Sigmoid colon (tissue), 6 donors: ENCODE measurements at regions not wholly inside any gene's neighbourhood (a gene's known extent, or its start where the extent isn't known, plus 50 kb on each side); places are given as distances from the start of the nearest gene placed in this dataset.

Experiments
- DNase-seq: peaks from one replicate; pipeline ENCODE4 v3.0.0-alpha.2; 2019
- H3K27ac ChIP-seq, 4 donors: fragments of 200-600 bp; sonication (generic); one replicate each; pipeline ENCODE4 v1.5.1; 2016 to 2019; ENCODE audit warnings: mild to moderate bottlenecking in 1 of 4
- H3K27me3 ChIP-seq, 3 donors: fragments of 200-600 bp; sonication (generic); one replicate each; pipeline ENCODE4 v1.5.1; 2019; ENCODE audit warnings: mild to moderate bottlenecking in 1 of 3
- H3K36me3 ChIP-seq, 4 donors: fragments of 200-600 bp; sonication (generic); one replicate each; pipeline ENCODE4 v1.5.1; 2016 to 2019
- H3K4me1 ChIP-seq, 4 donors: fragments of 200-600 bp; sonication (generic); one replicate each; pipeline ENCODE4 v1.5.1; 2017 to 2019
- H3K4me3 ChIP-seq, 4 donors: fragments of 200-600 bp; sonication (generic); one replicate each; pipeline ENCODE4 v1.5.1; 2017 to 2019; ENCODE audit warnings: mild to moderate bottlenecking in 2 of 4, moderate library complexity in 1 of 4
- H3K9me3 ChIP-seq, 4 donors: fragments of 200-600 bp in 3 of 4; sonication (generic) in 3 of 4; one replicate each; pipeline versions ENCODE4 v1.5.1 to v1.6.1; 2013 to 2019
- CTCF ChIP-seq, 4 experiments: fragments of 450-650 bp in 3 of 4; fragments of 200-600 bp in 1 of 4; IDR thresholded peaks; one replicate each; pipeline ENCODE4 v1.5.1; 2016 to 2019; ENCODE audit warnings: antibody characterized with exemption in 4 of 4, mild to moderate bottlenecking in 3 of 4, moderate library complexity in 2 of 4
- EP300 ChIP-seq, 4 donors: sonication (generic); formaldehyde crosslinking; IDR thresholded peaks; one replicate each; pipeline ENCODE4 v1.6.1; 2017; ENCODE audit warnings: antibody characterized with exemption in 4 of 4
- POLR2A ChIP-seq, 2 donors: fragments of 450-650 bp; IDR thresholded peaks; one replicate each; pipeline ENCODE4 v1.6.1; 2016; ENCODE audit warnings: antibody characterized with exemption in 2 of 2, mild to moderate bottlenecking in 2 of 2, moderate library complexity in 2 of 2
- POLR2AphosphoS5 ChIP-seq, 4 donors: sonication (generic); formaldehyde crosslinking; IDR thresholded peaks; one replicate each; pipeline ENCODE4 v1.6.1; 2017; ENCODE audit warnings: antibody characterized with exemption in 4 of 4
- WGBS, 2 donors: extraction: QIAGEN DNeasy Blood & Tissue Kit; methylation state at CpG; one replicate each; pipeline ENCODE4 v1.1.7; 2013; 5-methylcytosine and 5-hydroxymethylcytosine counted together
- intact Hi-C: fragments of 100-400 bp; cut with DNase I; formaldehyde crosslinking; loops from one replicate; pipeline ENCODE4 v1.15.1; 2023
- small RNA-seq, 3 donors: library from RNA; depleted of rRNA; stranded (forward); fragments of <200 nt; gene quantifications; one replicate each; pipeline ENCODE3, GENCODE V24; 2016
- donor health status: healthy with polysubstance abuse.
- donor health status: healthy.

- intact Hi-C loops, result no loop called here
- no peak for DNase-seq
- no peak overlapping the region for H3K4me3 ChIP-seq
- no peak overlapping the region for H3K27ac ChIP-seq
- no peaks in the 10 kb centered on the region for H3K4me1 ChIP-seq
- no peak for TF ChIP-seq EP300 (IDR thresholded peaks at IDR 0.05)
- TF ChIP-seq CTCF (IDR thresholded peaks at IDR 0.05), result no peak
- TF ChIP-seq POLR2AphosphoS5 (IDR thresholded peaks at IDR 0.05), result no peak
- no peak for TF ChIP-seq POLR2A (IDR thresholded peaks at IDR 0.05)
- H3K9me3 ChIP-seq, result no peaks in the 10 kb centered on the region
- WGBS, 2 donors, result 51 to 70% methylated on average over 5 of the region's 5 CpGs
- H3K27me3 ChIP-seq, result no peaks in the 10 kb centered on the region
- H3K36me3 ChIP-seq, result no peaks in the 10 kb centered on the region
Measured at GRCh38 chr14:21729703-21730233, 56.1 kb upstream of the OR4E1 start.

GRCh38 chr14:21725250-21725649 is 51.6 kb upstream of the OR4E1 start:
- 79 to 85% methylated on average over 2 of the region's 2 CpGs for WGBS, 2 donors
- no peaks in the 10 kb centered on the region for H3K36me3 ChIP-seq
- no peak overlapping the region for H3K4me3 ChIP-seq
- intact Hi-C loops, result no loop called here
- DNase-seq, result no peak
- H3K4me1 ChIP-seq, result no peaks in the 10 kb centered on the region
- no peaks in the 10 kb centered on the region for H3K9me3 ChIP-seq
- TF ChIP-seq CTCF (IDR thresholded peaks at IDR 0.05) (no peak), EP300 (IDR thresholded peaks at IDR 0.05) (no peak), POLR2A (IDR thresholded peaks at IDR 0.05) (no peak), POLR2AphosphoS5 (IDR thresholded peaks at IDR 0.05) (no peak)
- no peak overlapping the region for H3K27ac ChIP-seq
- H3K27me3 ChIP-seq, result no peaks in the 10 kb centered on the region

- H3K4me1 ChIP-seq, result no peaks in the 10 kb centered on the region
- intact Hi-C loops, result no loop called here
- H3K27me3 ChIP-seq, result no peaks in the 10 kb centered on the region
- WGBS, 2 donors, result 58 to 79% methylated on average over 8 of the region's 8 CpGs
- H3K27ac ChIP-seq, result no peak overlapping the region
- DNase-seq, result no peak
- no peak for TF ChIP-seq POLR2A (IDR thresholded peaks at IDR 0.05)
- no peak for TF ChIP-seq EP300 (IDR thresholded peaks at IDR 0.05)
- no peak for TF ChIP-seq POLR2AphosphoS5 (IDR thresholded peaks at IDR 0.05)
- no peak for TF ChIP-seq CTCF (IDR thresholded peaks at IDR 0.05)
- H3K36me3 ChIP-seq, result no peaks in the 10 kb centered on the region
- no peak overlapping the region for H3K4me3 ChIP-seq
- H3K9me3 ChIP-seq, result no peaks in the 10 kb centered on the region
Measured at GRCh38 chr14:21724090-21724973, 50.7 kb upstream of the OR4E1 start.

- no peak for TF ChIP-seq CTCF (IDR thresholded peaks at IDR 0.05)
- DNase-seq, result no peak
- H3K4me1 ChIP-seq, result no peaks in the 10 kb centered on the region
- no peaks in the 10 kb centered on the region for H3K9me3 ChIP-seq
- WGBS, 2 donors, result 69 to 85% methylated on average over 14 of the region's 14 CpGs
- H3K36me3 ChIP-seq, result no peaks in the 10 kb centered on the region
- intact Hi-C loops, result no loop called here
- H3K27ac ChIP-seq, result no peak overlapping the region
- no peak overlapping the region for H3K4me3 ChIP-seq
- H3K27me3 ChIP-seq, result no peaks in the 10 kb centered on the region
Measured at GRCh38 chr14:21723431-21724045, 49.9 kb upstream of the OR4E1 start.

Small RNA genes in the stretch of these regions (small RNA-seq; reads per million reads assigned to genes)
- gene AC245505.1 (0 reads per million in 3 donors), gene TRAJ30 (0 reads per million in 3 donors), gene TRAJ31 (0 reads per million in 3 donors), gene TRAJ32 (0 reads per million in 3 donors), gene TRAJ33 (0 reads per million in 3 donors), gene TRAJ34 (0 reads per million in 3 donors), gene TRAJ35 (0 reads per million in 3 donors), gene TRAJ36 (0 reads per million in 3 donors), gene TRAJ37 (0 reads per million in 3 donors), gene TRAJ38 (0 reads per million in 3 donors), gene TRAJ39 (0 reads per million in 3 donors), gene TRAJ40 (0 reads per million in 3 donors), gene TRAJ41 (0 reads per million in 3 donors), gene TRAJ42 (0 reads per million in 3 donors), gene TRAJ43 (0 reads per million in 3 donors), gene TRAJ44 (0 reads per million in 3 donors), gene TRAJ45 (0 reads per million in 3 donors), gene TRAJ46 (0 reads per million in 3 donors), gene TRAJ47 (0 reads per million in 3 donors), gene TRAJ48 (0 reads per million in 3 donors), gene TRAJ49 (0 reads per million in 3 donors), gene TRAJ50 (0 reads per million in 3 donors), gene TRAJ51 (0 reads per million in 3 donors), gene TRAJ52 (0 reads per million in 3 donors), gene TRAJ53 (0 reads per million in 3 donors), gene TRAJ54 (0 reads per million in 3 donors), gene TRAJ55 (0 reads per million in 3 donors), gene TRAJ56 (0 reads per million in 3 donors), gene TRAJ57 (0 reads per million in 3 donors), gene TRAJ58 (0 reads per million in 3 donors), gene TRAJ59 (0 reads per million in 3 donors), gene TRAJ60 (0 reads per million in 3 donors), gene TRAJ61 (0 reads per million in 3 donors), gene TRAV15 (0 reads per million in 3 donors), gene TRDD1 (0 reads per million in 3 donors), gene TRDD2 (0 reads per million in 3 donors), gene TRDD3 (0 reads per million in 3 donors), gene TRDJ1 (0 reads per million in 3 donors), gene TRDJ2 (0 reads per million in 3 donors), gene TRDJ3 (0 reads per million in 3 donors), gene TRDJ4 (0 reads per million in 3 donors), gene TRDV1 (0 to 0.11 (median 0) reads per million in 3 donors)
